Esophagus muscularis mucosa (tissue), 4 donors: ENCODE measurements at regions not wholly inside any gene's neighbourhood (a gene's known extent, or its start where the extent isn't known, plus 50 kb on each side); places are given as distances from the start of the nearest gene placed in this dataset.
"Not testable (repeated sequence)": the region's sequence is repeated elsewhere in the genome, so short reads cannot be mapped to it uniquely, and the experiment has no call there.

Source experiments
- DNase-seq: peaks from one replicate; pipeline ENCODE4 v3.0.0-alpha.2; 2017; ENCODE audit errors: extremely low spot score
- H3K27ac ChIP-seq, 4 donors: fragments of 200-600 bp; sonication (generic); replicated peaks in 1 of 4; 1 replicate in 3 of 4; 2 replicates in 1 of 4; pipeline ENCODE4 v1.5.1; 2016 to 2019; ENCODE audit warnings: mild to moderate bottlenecking in 1 of 4
- H3K27me3 ChIP-seq, 4 donors: fragments of 200-600 bp; sonication (generic); one replicate each; pipeline versions ENCODE4 v1.5.1 to v1.6.0; 2016 to 2019
- H3K36me3 ChIP-seq, 4 donors: fragments of 200-600 bp; sonication (generic); one replicate each; pipeline ENCODE4 v1.5.1; 2016 to 2019
- H3K4me1 ChIP-seq, 4 donors: fragments of 200-600 bp; sonication (generic); one replicate each; pipeline ENCODE4 v1.5.1; 2016 to 2019
- H3K4me3 ChIP-seq, 4 donors: fragments of 200-600 bp; sonication (generic); 1 replicate in 2 of 4; 2 replicates in 2 of 4; pipeline ENCODE4 v1.5.1; 2016 to 2019; ENCODE audit warnings: mild to moderate bottlenecking in 4 of 4, moderate library complexity in 1 of 4
- H3K9me3 ChIP-seq, 4 donors: fragments of 200-600 bp; sonication (generic); 1 replicate in 3 of 4; 2 replicates in 1 of 4; pipeline ENCODE4 v1.5.1; 2016 to 2019
- EP300 ChIP-seq: sonication (generic); formaldehyde crosslinking; IDR thresholded peaks from one replicate; pipeline ENCODE4 v1.6.1; 2017; ENCODE audit warnings: antibody characterized with exemption
- POLR2A ChIP-seq: fragments of 450-650 bp; IDR thresholded peaks from one replicate; pipeline ENCODE4 v1.6.1; 2017; ENCODE audit warnings: antibody characterized with exemption, moderate library complexity, mild to moderate bottlenecking, low read depth
- POLR2AphosphoS5 ChIP-seq, 2 donors: sonication (generic); formaldehyde crosslinking; IDR thresholded peaks; one replicate each; pipeline ENCODE4 v1.6.1; 2017; ENCODE audit warnings: antibody characterized with exemption in 2 of 2
- WGBS: methylation state at CpG from one replicate; pipeline ENCODE4 v1.1.5; 2018; 5-methylcytosine and 5-hydroxymethylcytosine counted together
- intact Hi-C: fragments of 100-400 bp; cut with DNase I; formaldehyde crosslinking; loops from one replicate; pipeline ENCODE4 v1.15.1; 2023
- TF ChIP-seq, protein P1 (sequence below), 3 experiments: fragments of 200-600 bp in 2 of 3; fragments of 450-650 bp in 1 of 3; sonication (generic) in 2 of 3; IDR thresholded peaks; one replicate each; pipeline ENCODE4 v1.5.1; 2017 to 2019; ENCODE audit warnings: antibody characterized with exemption in 3 of 3, mild to moderate bottlenecking in 2 of 3, moderate library complexity in 1 of 3

DNA sequence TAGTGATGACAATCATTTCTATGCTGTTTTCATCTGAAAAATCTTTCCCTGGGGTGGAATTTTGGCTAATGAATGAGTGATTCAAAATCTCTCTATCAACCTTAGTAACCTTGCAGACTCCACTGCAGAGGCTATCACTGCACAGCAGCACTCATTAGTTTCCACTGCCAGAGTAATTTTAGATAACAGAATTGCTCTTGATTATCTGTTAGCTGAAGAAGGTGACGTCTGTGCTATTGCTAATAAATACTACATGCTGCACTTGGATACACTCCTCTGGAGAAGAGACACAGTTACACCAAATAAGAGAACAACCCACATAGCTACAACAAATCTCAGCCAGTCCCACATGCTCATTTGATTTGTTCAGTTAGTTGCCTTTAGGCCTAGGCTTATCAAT lies 1348.4 kb downstream of the NCAM2 start:
- Histone ChIP-seq H3K4me3 (no peak overlapping the region), H3K27me3 (no peaks in the 10 kb centered on the region), H3K36me3 (no peaks in the 10 kb centered on the region), H3K27ac (no peak overlapping the region), H3K9me3 (no peaks in the 10 kb centered on the region), H3K4me1 (no peaks in the 10 kb centered on the region)
- no peak for DNase-seq
- intact Hi-C loops: no loop called here
- 75% methylated on average over 1 of the region's 1 CpG for WGBS
- TF ChIP-seq POLR2A (no peak), POLR2AphosphoS5 (IDR thresholded peaks at IDR 0.05) (no peak), EP300 (no peak)
- TF ChIP-seq, protein P1, sequence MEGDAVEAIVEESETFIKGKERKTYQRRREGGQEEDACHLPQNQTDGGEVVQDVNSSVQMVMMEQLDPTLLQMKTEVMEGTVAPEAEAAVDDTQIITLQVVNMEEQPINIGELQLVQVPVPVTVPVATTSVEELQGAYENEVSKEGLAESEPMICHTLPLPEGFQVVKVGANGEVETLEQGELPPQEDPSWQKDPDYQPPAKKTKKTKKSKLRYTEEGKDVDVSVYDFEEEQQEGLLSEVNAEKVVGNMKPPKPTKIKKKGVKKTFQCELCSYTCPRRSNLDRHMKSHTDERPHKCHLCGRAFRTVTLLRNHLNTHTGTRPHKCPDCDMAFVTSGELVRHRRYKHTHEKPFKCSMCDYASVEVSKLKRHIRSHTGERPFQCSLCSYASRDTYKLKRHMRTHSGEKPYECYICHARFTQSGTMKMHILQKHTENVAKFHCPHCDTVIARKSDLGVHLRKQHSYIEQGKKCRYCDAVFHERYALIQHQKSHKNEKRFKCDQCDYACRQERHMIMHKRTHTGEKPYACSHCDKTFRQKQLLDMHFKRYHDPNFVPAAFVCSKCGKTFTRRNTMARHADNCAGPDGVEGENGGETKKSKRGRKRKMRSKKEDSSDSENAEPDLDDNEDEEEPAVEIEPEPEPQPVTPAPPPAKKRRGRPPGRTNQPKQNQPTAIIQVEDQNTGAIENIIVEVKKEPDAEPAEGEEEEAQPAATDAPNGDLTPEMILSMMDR (IDR thresholded peaks at IDR 0.05): no peak

- Histone ChIP-seq H3K27me3 (no peaks in the 10 kb centered on the region), H3K4me1 (no peaks in the 10 kb centered on the region), H3K27ac (no peak overlapping the region), H3K9me3 (no peaks in the 10 kb centered on the region), H3K36me3 (no peaks in the 10 kb centered on the region), H3K4me3 (no peak overlapping the region)
- 53% methylated on average over 2 of the region's 2 CpGs for WGBS
- intact Hi-C loops: no loop called here
- TF ChIP-seq POLR2A: no peak
- TF ChIP-seq POLR2AphosphoS5 (IDR thresholded peaks at IDR 0.05): no peak
- TF ChIP-seq, protein P1 (IDR thresholded peaks at IDR 0.05): no peak
- no peak for TF ChIP-seq EP300
- DNase-seq: no peak
These were observed 1352.9 kb downstream of the NCAM2 start for GRCh38 chr21:22351076-22351475.

DNA sequence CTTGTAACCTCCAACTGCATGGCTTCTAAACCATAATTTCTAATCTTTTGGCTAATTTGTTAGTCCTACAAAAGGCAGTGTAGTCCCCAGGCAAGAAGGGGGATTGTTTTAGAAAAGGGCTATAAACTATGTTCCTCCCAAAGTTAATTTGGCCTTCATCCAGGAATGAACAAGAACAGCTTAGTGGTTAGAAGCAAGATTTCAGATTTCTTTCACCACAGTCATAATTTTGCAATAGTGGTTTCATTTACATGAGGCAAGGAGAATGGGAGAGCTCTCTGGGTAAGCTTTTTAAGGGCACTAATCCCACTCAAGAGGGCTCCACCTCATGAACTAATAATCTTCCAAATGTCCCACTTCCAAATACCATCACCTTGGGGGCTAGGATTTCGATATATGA lies 1353.9 kb downstream of the NCAM2 start:
- H3K9me3 ChIP-seq: no peaks in the 10 kb centered on the region
- no peak overlapping the region for H3K4me3 ChIP-seq
- DNase-seq: no peak
- no peaks in the 10 kb centered on the region for H3K4me1 ChIP-seq
- no peak overlapping the region for H3K27ac ChIP-seq
- no peaks in the 10 kb centered on the region for H3K27me3 ChIP-seq
- TF ChIP-seq POLR2AphosphoS5 (IDR thresholded peaks at IDR 0.05) (no peak), EP300 (no peak), POLR2A (no peak)
- TF ChIP-seq, protein P1 (IDR thresholded peaks at IDR 0.05): no peak
- intact Hi-C loops: no loop called here
- H3K36me3 ChIP-seq: no peaks in the 10 kb centered on the region
- WGBS: 67% methylated on average over 1 of the region's 1 CpG

- no peak overlapping the region for H3K4me3 ChIP-seq
- TF ChIP-seq EP300: no peak
- TF ChIP-seq, protein P1 (IDR thresholded peaks at IDR 0.05): no peak
- TF ChIP-seq POLR2AphosphoS5 (IDR thresholded peaks at IDR 0.05): no peak
- no peak for TF ChIP-seq POLR2A
- 95% methylated on average over 1 of the region's 1 CpG for WGBS
- DNase-seq: no peak
- intact Hi-C loops: no loop called here
- no peaks in the 10 kb centered on the region for H3K9me3 ChIP-seq
- H3K4me1 ChIP-seq: no peaks in the 10 kb centered on the region
- H3K27ac ChIP-seq: no peak overlapping the region
- no peaks in the 10 kb centered on the region for H3K36me3 ChIP-seq
- H3K27me3 ChIP-seq: no peaks in the 10 kb centered on the region
These were observed 1357.7 kb downstream of the NCAM2 start for GRCh38 chr21:22355949-22356348.

DNA sequence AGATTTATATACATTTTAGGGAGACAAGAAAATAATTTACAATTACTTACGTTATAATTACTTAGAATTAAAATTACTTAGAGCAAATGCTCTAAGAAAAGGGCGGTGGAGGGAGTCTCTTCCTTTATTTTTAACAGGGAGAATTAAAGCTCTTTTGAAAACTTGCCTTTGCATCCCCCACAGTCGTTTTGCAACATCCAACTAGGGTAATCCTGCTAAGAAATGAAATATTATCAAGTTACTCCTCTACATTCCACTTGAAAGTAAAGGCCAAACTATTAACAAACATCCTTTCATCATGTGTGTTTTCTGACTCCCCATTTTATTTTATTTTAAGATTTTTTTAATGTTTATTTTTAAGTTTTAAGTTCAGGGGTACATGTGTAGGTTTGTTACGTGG lies 1358.5 kb downstream of the NCAM2 start:
- H3K27ac ChIP-seq: no peak overlapping the region

DNA sequence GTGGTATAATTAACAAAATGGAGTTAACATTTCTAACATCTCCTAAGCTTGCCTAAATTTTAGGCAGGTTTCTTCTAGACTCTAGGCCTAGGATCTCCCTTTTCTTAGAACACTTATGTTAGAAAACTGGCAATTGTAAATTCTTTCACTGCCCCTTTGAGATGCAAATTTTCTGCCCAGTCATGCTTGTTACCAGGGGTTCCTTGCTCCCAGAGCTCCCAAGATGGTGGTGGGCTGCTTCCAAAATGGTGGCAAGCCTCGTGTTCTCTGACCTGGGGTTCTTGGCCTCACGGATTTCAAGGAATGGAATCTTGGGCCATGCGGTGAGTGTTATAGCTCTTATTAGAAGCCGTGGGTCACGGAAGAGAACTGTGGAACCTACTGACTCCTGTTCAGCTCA lies 1361.4 kb downstream of the NCAM2 start:
- intact Hi-C loops: not testable (repeated sequence)

More for the DNA sequence above, 1358.5 kb downstream of the NCAM2 start:
- Histone ChIP-seq H3K4me1 (no peaks in the 10 kb centered on the region), H3K4me3 (no peak overlapping the region), H3K27me3 (no peaks in the 10 kb centered on the region), H3K9me3 (no peaks in the 10 kb centered on the region), H3K36me3 (no peaks in the 10 kb centered on the region)
- no peak for TF ChIP-seq EP300
- no peak for TF ChIP-seq POLR2AphosphoS5 (IDR thresholded peaks at IDR 0.05)
- TF ChIP-seq, protein P1 (IDR thresholded peaks at IDR 0.05): no peak
- TF ChIP-seq POLR2A: no peak
- intact Hi-C loops: no loop called here
- no peak for DNase-seq
- 67% methylated on average over 4 of the region's 4 CpGs for WGBS

More for the DNA sequence above, 1361.4 kb downstream of the NCAM2 start:
- H3K4me1 ChIP-seq, H3K9me3 ChIP-seq, H3K27me3 ChIP-seq, H3K36me3 ChIP-seq, H3K4me3 ChIP-seq, DNase-seq, H3K27ac ChIP-seq: not testable (repeated sequence)
- 93% methylated on average over 2 of the region's 5 CpGs for WGBS
